Liver (tissue), 2 donors: ENCODE measurements at regions not wholly inside any gene's neighbourhood (a gene's known extent, or its start where the extent isn't known, plus 50 kb on each side); places are given as distances from the start of the nearest gene placed in this dataset.

ENCODE experiments used
- MAX ChIP-seq: IDR thresholded peaks from 2 replicates; pipeline ENCODE4 v1.6.1; 2016; ENCODE audit warnings: antibody characterized with exemption
- YY1 ChIP-seq: IDR thresholded peaks from 2 replicates; pipeline ENCODE4 v1.6.1; 2016; ENCODE audit warnings: antibody characterized with exemption, mild to moderate bottlenecking
- TF ChIP-seq, protein P1 (sequence below): fragments of 150-350 bp; IDR thresholded peaks from 2 replicates; pipeline ENCODE4 v1.5.1; 2017; ENCODE audit warnings: improper control_type of control experiment, low read depth, low read length; ENCODE audit not compliant: missing input control
- donor health status: healthy.

DNA sequence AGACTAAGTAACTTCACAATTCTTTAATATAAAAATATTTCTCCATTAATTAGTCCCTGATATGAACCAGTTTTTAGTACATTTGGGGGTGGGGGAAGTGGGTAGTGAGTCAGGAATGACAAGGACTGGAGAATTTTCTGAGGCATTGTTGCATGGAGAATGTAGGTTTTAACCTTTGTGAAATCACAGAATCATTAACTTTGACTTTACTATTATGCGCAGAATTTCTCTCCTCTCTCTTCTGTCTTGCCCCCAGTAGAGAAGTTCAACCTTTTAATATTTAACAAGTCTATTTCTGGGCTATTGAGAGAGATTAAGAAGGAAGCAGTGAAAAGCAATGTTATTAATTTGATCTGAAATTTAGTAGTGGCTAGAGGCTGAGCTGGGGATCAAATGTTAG is 597.0 kb downstream of the PCDH18 start:
- TF ChIP-seq, protein P1, sequence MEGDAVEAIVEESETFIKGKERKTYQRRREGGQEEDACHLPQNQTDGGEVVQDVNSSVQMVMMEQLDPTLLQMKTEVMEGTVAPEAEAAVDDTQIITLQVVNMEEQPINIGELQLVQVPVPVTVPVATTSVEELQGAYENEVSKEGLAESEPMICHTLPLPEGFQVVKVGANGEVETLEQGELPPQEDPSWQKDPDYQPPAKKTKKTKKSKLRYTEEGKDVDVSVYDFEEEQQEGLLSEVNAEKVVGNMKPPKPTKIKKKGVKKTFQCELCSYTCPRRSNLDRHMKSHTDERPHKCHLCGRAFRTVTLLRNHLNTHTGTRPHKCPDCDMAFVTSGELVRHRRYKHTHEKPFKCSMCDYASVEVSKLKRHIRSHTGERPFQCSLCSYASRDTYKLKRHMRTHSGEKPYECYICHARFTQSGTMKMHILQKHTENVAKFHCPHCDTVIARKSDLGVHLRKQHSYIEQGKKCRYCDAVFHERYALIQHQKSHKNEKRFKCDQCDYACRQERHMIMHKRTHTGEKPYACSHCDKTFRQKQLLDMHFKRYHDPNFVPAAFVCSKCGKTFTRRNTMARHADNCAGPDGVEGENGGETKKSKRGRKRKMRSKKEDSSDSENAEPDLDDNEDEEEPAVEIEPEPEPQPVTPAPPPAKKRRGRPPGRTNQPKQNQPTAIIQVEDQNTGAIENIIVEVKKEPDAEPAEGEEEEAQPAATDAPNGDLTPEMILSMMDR, result no peak
- TF ChIP-seq YY1 (no peak), MAX (no peak)
